GM12873 (cell line): ENCODE measurements at regions not wholly inside any gene's neighbourhood (a gene's known extent, or its start where the extent isn't known, plus 50 kb on each side); places are given as distances from the start of the nearest gene placed in this dataset.

ENCODE experiments used
- TF ChIP-seq, protein P1 (sequence below): IDR thresholded peaks from 2 replicates; pipeline ENCODE4 v1.5.1; 2012; ENCODE audit warnings: low read depth, mild to moderate bottlenecking, moderate library complexity, low read length, control low read depth; ENCODE audit not compliant: insufficient read depth; ENCODE audit errors: missing control alignments

DNA sequence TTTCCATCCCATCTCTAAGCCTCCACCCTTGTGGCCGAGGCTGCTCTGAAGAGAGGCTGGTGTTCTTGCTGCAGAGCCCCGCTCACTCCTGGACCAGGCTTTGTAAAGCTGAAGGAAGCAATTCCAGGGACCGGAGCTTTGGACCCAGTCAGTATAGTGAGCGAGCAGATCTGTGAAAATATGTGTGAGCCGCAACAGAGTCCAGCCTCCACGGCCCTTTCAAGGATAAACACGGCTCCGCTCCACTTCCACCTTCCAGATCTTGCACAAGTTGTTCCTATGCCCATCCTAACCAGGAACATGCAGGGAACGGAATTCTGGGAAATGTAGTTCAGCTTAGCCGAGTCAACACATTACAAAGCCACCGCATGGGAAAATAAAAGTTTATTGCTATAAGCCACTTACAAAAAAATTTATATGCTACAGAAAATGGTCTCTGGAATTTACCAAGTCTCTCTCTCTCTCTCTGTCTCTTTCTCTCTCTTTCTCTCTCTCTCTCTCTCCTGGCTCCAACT, 151.7 kb upstream of the ZNF521 start:
- TF ChIP-seq, protein P1, sequence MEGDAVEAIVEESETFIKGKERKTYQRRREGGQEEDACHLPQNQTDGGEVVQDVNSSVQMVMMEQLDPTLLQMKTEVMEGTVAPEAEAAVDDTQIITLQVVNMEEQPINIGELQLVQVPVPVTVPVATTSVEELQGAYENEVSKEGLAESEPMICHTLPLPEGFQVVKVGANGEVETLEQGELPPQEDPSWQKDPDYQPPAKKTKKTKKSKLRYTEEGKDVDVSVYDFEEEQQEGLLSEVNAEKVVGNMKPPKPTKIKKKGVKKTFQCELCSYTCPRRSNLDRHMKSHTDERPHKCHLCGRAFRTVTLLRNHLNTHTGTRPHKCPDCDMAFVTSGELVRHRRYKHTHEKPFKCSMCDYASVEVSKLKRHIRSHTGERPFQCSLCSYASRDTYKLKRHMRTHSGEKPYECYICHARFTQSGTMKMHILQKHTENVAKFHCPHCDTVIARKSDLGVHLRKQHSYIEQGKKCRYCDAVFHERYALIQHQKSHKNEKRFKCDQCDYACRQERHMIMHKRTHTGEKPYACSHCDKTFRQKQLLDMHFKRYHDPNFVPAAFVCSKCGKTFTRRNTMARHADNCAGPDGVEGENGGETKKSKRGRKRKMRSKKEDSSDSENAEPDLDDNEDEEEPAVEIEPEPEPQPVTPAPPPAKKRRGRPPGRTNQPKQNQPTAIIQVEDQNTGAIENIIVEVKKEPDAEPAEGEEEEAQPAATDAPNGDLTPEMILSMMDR: no peak

DNA sequence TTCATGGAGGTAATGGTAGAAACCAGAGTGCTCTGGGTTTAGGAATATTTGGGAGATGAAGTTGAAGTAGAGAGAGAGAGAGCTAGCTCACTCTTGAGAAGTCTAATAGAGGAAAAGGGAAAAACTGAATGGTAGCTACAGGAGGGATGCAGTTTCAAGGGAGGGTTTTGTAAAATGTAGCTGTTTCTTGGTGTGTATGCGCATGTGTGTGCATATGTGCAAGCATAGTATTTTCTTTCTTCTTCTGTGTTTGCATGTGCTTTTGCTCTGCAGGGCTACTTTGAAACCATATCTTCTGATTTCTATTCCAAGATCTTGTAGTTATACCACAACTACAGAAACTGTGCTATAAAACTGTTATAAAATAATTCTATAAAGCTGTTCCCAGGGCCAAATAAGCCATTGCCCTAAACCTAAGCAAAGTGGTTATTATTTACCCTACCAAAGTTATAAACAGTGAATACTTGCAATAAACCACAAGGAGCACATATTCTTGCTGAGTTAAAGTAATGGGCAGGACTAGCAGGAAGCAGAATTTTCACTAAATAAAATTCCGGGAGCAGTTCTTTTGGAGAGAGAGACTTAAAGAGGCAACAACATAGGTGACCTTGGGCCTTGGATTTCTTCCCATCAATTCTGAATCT, 145.3 kb upstream of the ZNF521 start:
- TF ChIP-seq, protein P1: no peak

DNA sequence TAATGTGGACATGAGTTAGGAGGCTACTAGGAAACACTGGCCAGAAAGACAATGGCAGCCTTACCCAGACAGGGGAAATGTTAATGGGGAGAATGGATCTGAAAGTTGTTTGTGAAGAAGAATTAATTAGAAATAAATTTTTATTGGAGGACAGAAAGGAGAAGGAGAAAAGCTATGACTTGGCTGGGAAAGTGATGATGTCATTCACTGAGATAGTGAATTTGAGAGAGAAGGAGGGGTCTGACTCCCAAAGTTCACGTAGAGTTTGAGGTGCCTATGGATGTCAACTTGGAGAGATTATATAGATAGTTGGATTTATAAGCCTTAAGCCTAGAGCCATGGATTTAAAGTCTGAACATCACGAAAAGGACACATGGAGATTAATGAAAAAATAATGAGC, 144.6 kb upstream of the ZNF521 start:
- TF ChIP-seq, protein P1: no peak

DNA sequence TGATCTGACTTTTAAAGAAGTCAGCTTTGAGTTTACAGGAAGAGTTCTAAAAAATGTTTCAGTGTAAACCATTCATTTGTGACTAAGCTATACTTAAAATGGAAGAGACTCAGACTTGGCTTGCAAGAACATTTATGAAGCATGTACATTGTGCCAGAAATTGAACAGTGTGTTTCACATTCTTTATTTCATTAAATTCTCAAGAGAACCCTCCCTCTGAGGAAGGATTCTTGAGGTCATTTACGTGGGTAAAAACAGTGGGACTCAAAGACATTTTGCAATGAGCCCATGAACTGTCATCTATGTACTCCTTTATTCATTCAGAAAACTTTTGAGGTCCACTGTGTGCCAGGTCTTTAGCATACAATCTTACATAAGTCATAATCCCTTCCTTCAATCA, 143.6 kb upstream of the ZNF521 start:
- TF ChIP-seq, protein P1: no peak

DNA sequence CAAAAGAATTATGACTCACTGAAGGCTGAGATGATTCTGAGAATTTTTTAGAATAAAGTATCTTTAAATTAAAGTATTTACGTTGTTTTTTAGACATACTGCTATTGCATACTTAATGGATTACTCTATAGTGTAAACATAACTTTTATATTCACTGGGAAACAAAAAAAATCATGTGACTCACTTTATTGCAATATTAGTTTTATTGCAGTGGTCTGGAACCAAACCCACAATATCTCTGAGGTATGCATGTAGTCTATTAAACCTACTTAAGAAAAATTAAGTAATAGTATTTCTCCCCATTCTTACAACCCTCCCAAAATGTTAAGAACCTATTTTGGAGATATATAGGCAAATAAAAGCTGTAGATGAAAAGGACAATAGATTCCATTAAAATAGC, 142.9 kb upstream of the ZNF521 start:
- TF ChIP-seq, protein P1: no peak

DNA sequence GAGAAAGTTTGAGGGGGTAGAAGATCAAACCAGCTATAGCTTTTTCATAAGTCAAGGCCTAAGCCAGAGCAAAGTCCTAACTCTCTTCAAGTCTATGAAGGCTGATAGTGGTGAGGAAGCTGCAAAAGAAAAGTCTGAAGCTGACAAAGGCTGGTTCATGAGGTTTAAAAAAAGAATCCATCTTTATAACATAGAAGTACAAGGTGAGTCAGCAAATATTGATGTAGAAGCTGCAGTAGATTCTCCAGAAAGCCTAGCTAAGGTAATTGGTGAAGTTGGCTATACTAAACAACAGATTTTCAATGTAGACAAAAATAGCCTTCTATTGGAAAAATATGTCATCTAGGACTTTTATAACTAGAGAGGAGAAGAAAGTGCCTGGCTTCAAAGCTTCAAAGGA, 141.4 kb upstream of the ZNF521 start:
- TF ChIP-seq, protein P1: no peak

DNA sequence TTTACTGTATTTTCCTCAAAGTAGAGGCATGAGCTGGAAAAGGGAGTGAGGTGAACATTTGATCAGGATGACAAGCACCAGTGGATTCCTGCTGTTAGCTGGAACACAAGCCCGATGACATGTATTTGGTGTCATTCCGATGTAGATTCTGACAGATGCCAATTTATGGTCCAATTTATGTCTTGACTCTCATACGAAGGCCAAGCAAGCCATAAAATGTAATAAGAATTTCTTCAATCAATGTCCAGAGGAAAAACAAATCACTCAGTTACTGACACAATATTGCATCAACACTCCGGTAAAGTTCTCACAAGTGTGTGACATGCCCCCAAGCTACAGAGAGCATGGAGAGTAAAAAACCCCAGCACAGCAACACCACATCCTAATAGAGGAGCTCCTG, 138.3 kb upstream of the ZNF521 start:
- TF ChIP-seq, protein P1: no peak

DNA sequence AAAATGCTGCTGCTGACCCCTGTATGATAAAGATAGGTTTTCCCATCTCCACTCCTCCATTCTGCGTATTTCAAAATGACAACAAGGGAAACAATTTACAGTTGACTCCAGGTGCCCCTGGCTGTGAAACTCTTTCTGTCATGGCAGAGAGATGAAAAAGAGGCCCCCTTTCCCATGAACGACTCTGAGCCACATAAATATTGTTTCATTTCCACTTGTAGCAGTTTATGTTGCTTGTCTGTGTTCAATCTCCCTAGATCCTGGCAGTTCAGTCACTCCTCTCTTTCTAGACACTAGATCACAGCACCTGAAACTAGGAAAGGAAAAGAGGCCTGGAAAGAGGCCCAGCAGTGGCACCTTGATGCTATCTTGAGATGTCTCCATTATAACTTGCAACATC, 121.0 kb upstream of the ZNF521 start:
- TF ChIP-seq, protein P1: no peak
